Tibial nerve (tissue), 4 donors: ENCODE measurements at regions not wholly inside any gene's neighbourhood (a gene's known extent, or its start where the extent isn't known, plus 50 kb on each side); places are given as distances from the start of the nearest gene placed in this dataset.

Experiments
- DNase-seq, 2 donors: peaks; one replicate each; pipeline ENCODE4 v3.0.0-alpha.2; 2019; ENCODE audit warnings: low spot score in 2 of 2
- H3K27ac ChIP-seq, 4 donors: fragments of 200-600 bp; sonication (generic) in 3 of 4; one replicate each; pipeline ENCODE4 v1.5.1; 2017 to 2019; ENCODE audit warnings: mild to moderate bottlenecking in 1 of 4
- H3K27me3 ChIP-seq, 2 donors: fragments of 200-600 bp; sonication (generic) in 1 of 2; one replicate each; pipeline versions ENCODE4 v1.5.1 to v1.6.0; 2017 to 2019
- H3K36me3 ChIP-seq, 3 donors: fragments of 200-600 bp; sonication (generic); one replicate each; pipeline ENCODE4 v1.5.1; 2018 to 2019
- H3K4me1 ChIP-seq, 4 donors: fragments of 200-600 bp; sonication (generic) in 3 of 4; one replicate each; pipeline ENCODE4 v1.5.1; 2017 to 2019
- H3K4me3 ChIP-seq, 4 donors: fragments of 200-600 bp; sonication (generic) in 3 of 4; one replicate each; pipeline ENCODE4 v1.5.1; 2017 to 2019; ENCODE audit warnings: mild to moderate bottlenecking in 1 of 4, moderate library complexity in 1 of 4
- H3K9me3 ChIP-seq, 4 donors: fragments of 200-600 bp; sonication (generic) in 3 of 4; one replicate each; pipeline ENCODE4 v1.5.1; 2017 to 2019
- EP300 ChIP-seq, 2 donors: sonication (generic); formaldehyde crosslinking; IDR thresholded peaks; one replicate each; pipeline ENCODE4 v1.6.1; 2017; ENCODE audit warnings: antibody characterized with exemption in 2 of 2, mild to moderate bottlenecking in 1 of 2
- POLR2A ChIP-seq, 2 donors: fragments of 450-650 bp; IDR thresholded peaks; one replicate each; pipeline ENCODE4 v1.6.1; 2017; ENCODE audit warnings: antibody characterized with exemption in 2 of 2, mild to moderate bottlenecking in 2 of 2, moderate library complexity in 2 of 2
- WGBS, 2 donors: methylation state at CpG; one replicate each; pipeline ENCODE4 v1.1.5; 2018; 5-methylcytosine and 5-hydroxymethylcytosine counted together
- TF ChIP-seq, protein P1 (sequence below), 5 experiments: fragments of 200-600 bp in 3 of 5; fragments of 450-650 bp in 2 of 5; sonication (generic) in 3 of 5; IDR thresholded peaks; one replicate each; pipeline ENCODE4 v1.5.1; 2016 to 2019; ENCODE audit warnings: antibody characterized with exemption in 5 of 5, mild to moderate bottlenecking in 3 of 5, moderate library complexity in 2 of 5

- no peaks in the 10 kb centered on the region for H3K4me1 ChIP-seq
- H3K4me3 ChIP-seq = no peak overlapping the region
- H3K36me3 ChIP-seq = no peaks in the 10 kb centered on the region
- TF ChIP-seq POLR2A (IDR thresholded peaks at IDR 0.05) = no peak
- TF ChIP-seq, protein P1, sequence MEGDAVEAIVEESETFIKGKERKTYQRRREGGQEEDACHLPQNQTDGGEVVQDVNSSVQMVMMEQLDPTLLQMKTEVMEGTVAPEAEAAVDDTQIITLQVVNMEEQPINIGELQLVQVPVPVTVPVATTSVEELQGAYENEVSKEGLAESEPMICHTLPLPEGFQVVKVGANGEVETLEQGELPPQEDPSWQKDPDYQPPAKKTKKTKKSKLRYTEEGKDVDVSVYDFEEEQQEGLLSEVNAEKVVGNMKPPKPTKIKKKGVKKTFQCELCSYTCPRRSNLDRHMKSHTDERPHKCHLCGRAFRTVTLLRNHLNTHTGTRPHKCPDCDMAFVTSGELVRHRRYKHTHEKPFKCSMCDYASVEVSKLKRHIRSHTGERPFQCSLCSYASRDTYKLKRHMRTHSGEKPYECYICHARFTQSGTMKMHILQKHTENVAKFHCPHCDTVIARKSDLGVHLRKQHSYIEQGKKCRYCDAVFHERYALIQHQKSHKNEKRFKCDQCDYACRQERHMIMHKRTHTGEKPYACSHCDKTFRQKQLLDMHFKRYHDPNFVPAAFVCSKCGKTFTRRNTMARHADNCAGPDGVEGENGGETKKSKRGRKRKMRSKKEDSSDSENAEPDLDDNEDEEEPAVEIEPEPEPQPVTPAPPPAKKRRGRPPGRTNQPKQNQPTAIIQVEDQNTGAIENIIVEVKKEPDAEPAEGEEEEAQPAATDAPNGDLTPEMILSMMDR (IDR thresholded peaks at IDR 0.05) = no peak
- peaks cover 0 to 2% (median 0%) of the 10 kb centered on the region in 4 donors for H3K9me3 ChIP-seq
- DNase-seq = no peak
- H3K27ac ChIP-seq = no peak overlapping the region
- no peaks in the 10 kb centered on the region for H3K27me3 ChIP-seq
- 85 to 88% methylated on average over 5 of the region's 5 CpGs for WGBS, 2 donors
Observed at GRCh38 chr2:70388813-70389212, 86.9 kb upstream of the FAM136A start.

GRCh38 chr2:70388128-70388527, 86.3 kb upstream of the FAM136A start:
- H3K4me1 ChIP-seq = no peaks in the 10 kb centered on the region
- no peak for DNase-seq
- WGBS, 2 donors = 86 to 93% methylated on average over 1 of the region's 1 CpG
- no peaks in the 10 kb centered on the region for H3K9me3 ChIP-seq
- no peak overlapping the region for H3K4me3 ChIP-seq
- TF ChIP-seq POLR2A (IDR thresholded peaks at IDR 0.05) = no peak
- no peak for TF ChIP-seq EP300 (IDR thresholded peaks at IDR 0.05)
- TF ChIP-seq, protein P1 (IDR thresholded peaks at IDR 0.05) = no peak
- H3K36me3 ChIP-seq = no peaks in the 10 kb centered on the region
- H3K27ac ChIP-seq = no peak overlapping the region
- no peaks in the 10 kb centered on the region for H3K27me3 ChIP-seq

GRCh38 chr2:70385966-70386595, 84.2 kb upstream of the FAM136A start:
- Histone ChIP-seq H3K9me3 (no peaks in the 10 kb centered on the region), H3K4me1 (no peaks in the 10 kb centered on the region), H3K27ac (no peak overlapping the region), H3K27me3 (no peaks in the 10 kb centered on the region), H3K36me3 (no peaks in the 10 kb centered on the region), H3K4me3 (no peak overlapping the region)
- TF ChIP-seq EP300 (IDR thresholded peaks at IDR 0.05) = no peak
- no peak for TF ChIP-seq POLR2A (IDR thresholded peaks at IDR 0.05)
- TF ChIP-seq, protein P1 (IDR thresholded peaks at IDR 0.05) = no peak
- no peak for DNase-seq
- 76 to 77% methylated on average over 11 of the region's 11 CpGs for WGBS, 2 donors

- WGBS, 2 donors = 51 to 62% methylated on average over 2 of the region's 2 CpGs
- no peak overlapping the region for H3K4me3 ChIP-seq
Observed at GRCh38 chr2:70385204-70385603, 83.3 kb upstream of the FAM136A start.

GRCh38 chr2:70381821-70382220, 80.0 kb upstream of the FAM136A start:
- no peak for DNase-seq
- no peak overlapping the region for H3K27ac ChIP-seq
- H3K36me3 ChIP-seq = no peaks in the 10 kb centered on the region
- no peaks in the 10 kb centered on the region for H3K4me1 ChIP-seq
- H3K27me3 ChIP-seq = no peaks in the 10 kb centered on the region
- TF ChIP-seq, protein P1 (IDR thresholded peaks at IDR 0.05) = no peak
- no peak for TF ChIP-seq POLR2A (IDR thresholded peaks at IDR 0.05)
- TF ChIP-seq EP300 (IDR thresholded peaks at IDR 0.05) = no peak
- H3K4me3 ChIP-seq = no peak overlapping the region
- H3K9me3 ChIP-seq = no peaks in the 10 kb centered on the region
- WGBS, 2 donors = 49 to 52% methylated on average over 6 of the region's 6 CpGs

More at GRCh38 chr2:70385204-70385603, 83.3 kb upstream of the FAM136A start:
- TF ChIP-seq POLR2A (IDR thresholded peaks at IDR 0.05) (no peak), EP300 (IDR thresholded peaks at IDR 0.05) (no peak)
- TF ChIP-seq, protein P1 (IDR thresholded peaks at IDR 0.05) = no peak
- no peaks in the 10 kb centered on the region for H3K27me3 ChIP-seq
- H3K4me1 ChIP-seq = no peaks in the 10 kb centered on the region
- no peak overlapping the region for H3K27ac ChIP-seq
- H3K9me3 ChIP-seq = no peaks in the 10 kb centered on the region
- DNase-seq = no peak
- H3K36me3 ChIP-seq = no peaks in the 10 kb centered on the region
